HG03442 (cell line): ENCODE measurements at regions not wholly inside any gene's neighbourhood (a gene's known extent, or its start where the extent isn't known, plus 50 kb on each side); places are given as distances from the start of the nearest gene placed in this dataset.
"Not testable (repeated sequence)": the region's sequence is repeated elsewhere in the genome, so short reads cannot be mapped to it uniquely, and the experiment has no call there.

Experiments used
- ATAC-seq: cut with Tn5 transposase; IDR thresholded peaks from one replicate; pipeline ENCODE4 v1.9.1; 2021; ENCODE audit warnings: mild to moderate bottlenecking, moderate library complexity; ENCODE audit not compliant: unreplicated experiment

DNA sequence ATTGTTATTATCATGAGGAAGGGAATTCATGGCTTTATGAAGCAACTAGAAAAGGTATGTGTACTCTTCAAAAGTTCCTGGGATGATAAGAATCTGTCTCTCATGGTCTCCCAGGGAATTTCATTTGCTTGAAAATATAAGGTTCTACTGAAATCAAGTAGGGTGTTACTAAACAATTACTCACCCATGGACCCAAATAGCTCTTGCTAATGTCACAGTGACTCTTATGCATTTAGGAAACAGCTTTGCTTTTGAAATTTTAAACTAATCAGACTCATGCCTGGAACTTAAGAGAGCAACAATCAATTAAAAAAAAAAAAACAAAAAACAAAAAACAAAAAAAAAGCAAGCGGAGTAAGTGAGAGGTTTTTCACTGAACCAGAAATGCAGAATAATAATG lies 1546.3 kb upstream of the TENM4 start:
- no peak for ATAC-seq

DNA sequence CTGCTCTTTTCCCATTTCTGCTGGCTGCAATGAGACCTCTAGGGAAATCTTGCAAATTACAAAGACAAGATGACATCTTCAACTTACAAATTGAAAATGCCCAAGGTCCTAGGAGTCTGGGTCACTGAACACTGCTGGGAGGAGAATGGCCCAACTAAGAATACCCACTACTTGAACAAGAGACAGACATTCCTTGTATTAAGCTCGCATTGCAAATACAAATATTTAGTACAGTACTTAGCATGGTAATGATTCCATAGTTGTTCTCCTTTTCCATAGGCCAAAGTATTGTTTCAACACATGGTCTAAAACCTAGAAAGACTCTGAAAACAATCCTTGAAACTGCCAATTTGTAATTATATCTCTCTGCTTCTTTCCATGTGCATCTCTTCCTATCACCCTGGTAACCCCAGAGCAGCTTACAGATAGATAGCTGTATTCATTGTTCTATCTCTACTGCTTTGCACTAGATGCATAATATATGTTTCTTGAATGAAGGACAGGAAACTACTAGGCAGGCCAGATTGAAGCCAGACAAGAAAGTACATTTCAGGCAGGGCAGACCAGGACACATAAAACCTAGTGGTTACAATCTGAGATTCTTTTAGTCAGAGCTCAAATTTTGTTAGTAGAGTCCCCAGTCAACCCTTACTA lies 1545.7 kb upstream of the TENM4 start:
- no peak for ATAC-seq

- no peak for ATAC-seq
Measured at GRCh38 chr11:80980227-80980626, 1539.4 kb upstream of the TENM4 start.

GRCh38 chr11:80973786-80974185 lies 1533.0 kb upstream of the TENM4 start:
- no peak for ATAC-seq

GRCh38 chr11:80970037-80970436 lies 1529.2 kb upstream of the TENM4 start:
- no peak for ATAC-seq

GRCh38 chr11:80967649-80968048 lies 1526.8 kb upstream of the TENM4 start:
- ATAC-seq = no peak

GRCh38 chr11:80960381-80961029 lies 1519.7 kb upstream of the TENM4 start:
- ATAC-seq = no peak

DNA sequence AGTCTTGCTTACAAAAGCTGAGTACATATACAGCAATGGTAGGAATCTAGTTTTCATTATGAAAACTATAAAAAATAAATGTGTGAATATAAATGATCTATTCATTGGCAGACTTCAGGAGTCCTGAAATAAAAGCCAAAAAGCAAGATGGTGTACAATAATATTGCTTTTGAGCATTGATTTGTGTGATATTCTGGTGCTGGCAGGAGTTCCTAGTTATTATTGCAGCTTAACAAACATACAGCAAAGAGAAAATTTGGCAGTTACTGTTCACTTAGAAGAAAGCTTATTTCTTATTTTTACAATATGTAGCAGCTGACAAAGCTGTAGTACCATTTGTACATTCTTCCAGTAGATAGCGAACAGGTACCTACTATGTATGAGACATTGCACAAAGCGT lies 1518.9 kb upstream of the TENM4 start:
- ATAC-seq = no peak

DNA sequence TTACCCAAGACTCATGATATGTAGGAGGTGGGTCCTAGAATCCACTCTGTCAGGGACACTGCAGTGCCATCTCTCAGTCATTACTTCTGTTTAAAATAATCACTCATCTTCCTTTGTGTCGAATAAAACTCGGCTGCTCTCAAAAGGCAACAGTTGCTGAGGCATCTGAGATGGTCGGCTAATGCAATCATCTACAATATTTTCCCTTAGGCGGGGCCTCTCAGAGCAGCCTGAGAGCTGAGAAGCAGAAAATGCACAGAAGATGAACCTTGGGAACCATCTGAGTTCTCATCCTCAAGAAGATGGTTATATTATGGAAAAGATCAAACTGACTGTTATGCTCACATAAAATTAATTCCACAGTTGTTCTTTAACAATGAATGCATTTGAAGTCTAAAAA lies 1518.2 kb upstream of the TENM4 start:
- ATAC-seq = no peak

- ATAC-seq = no peak
Measured at GRCh38 chr11:80958361-80958760, 1517.5 kb upstream of the TENM4 start.

- no peak for ATAC-seq
Measured at GRCh38 chr11:80955588-80955987, 1514.8 kb upstream of the TENM4 start.

DNA sequence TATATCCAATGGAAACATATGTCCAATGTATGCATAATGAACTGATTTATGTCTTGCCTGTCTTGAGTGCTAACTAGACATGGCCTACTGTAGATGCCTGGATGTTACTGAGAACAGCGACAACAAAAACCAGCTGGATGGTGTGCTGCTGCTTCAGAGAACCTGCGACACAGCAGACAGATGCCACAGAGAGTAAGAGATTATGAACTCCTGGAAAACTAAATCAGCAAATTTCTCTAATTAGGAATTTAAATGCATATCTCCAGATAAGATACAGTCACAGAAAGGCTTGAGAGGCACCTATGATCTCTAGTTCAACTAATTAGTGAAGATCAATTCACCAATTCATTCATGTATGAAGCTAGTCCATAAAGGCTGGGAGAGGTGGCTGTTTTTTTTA lies 1508.0 kb upstream of the TENM4 start:
- ATAC-seq = no peak

DNA sequence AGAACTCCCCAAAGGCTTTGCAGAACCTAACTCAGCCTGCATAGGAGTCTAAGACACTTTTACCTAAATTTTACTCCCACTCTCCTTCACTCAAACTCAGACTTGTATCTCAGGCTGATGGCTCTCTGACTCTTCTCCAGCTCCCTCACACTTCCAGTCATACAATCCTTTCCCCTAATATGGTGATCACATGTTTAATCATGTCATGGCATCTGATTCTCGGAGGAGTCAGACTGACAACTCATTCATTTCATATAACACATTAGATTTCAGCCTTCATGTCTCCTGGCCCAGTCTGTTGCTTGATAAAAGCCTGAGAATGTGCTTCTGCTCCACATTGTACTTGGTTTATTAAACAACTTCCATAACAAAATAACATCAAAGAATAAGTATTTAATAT lies 1503.9 kb upstream of the TENM4 start:
- ATAC-seq = no peak

GRCh38 chr11:80943226-80943625 lies 1502.4 kb upstream of the TENM4 start:
- no peak for ATAC-seq

GRCh38 chr11:80937842-80938241 lies 1497.0 kb upstream of the TENM4 start:
- ATAC-seq = no peak

DNA sequence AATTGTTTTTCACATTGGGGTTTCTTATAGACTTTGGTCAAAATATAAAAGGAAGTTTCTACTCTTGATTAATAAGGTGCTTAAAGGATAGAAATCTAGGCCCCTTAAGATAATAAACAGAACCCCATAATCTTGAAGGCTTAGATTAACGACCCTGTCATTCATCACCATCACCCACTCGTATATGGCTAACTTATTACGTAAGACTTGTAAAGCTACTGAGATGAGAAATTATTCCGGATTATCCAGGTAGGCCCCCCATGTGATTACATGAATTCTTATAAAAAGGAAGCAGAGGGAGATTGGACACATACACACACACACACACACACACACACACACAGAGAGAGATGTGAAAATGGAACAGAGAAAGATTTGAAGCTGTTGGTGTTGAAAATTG lies 1489.2 kb upstream of the TENM4 start:
- ATAC-seq = no peak

DNA sequence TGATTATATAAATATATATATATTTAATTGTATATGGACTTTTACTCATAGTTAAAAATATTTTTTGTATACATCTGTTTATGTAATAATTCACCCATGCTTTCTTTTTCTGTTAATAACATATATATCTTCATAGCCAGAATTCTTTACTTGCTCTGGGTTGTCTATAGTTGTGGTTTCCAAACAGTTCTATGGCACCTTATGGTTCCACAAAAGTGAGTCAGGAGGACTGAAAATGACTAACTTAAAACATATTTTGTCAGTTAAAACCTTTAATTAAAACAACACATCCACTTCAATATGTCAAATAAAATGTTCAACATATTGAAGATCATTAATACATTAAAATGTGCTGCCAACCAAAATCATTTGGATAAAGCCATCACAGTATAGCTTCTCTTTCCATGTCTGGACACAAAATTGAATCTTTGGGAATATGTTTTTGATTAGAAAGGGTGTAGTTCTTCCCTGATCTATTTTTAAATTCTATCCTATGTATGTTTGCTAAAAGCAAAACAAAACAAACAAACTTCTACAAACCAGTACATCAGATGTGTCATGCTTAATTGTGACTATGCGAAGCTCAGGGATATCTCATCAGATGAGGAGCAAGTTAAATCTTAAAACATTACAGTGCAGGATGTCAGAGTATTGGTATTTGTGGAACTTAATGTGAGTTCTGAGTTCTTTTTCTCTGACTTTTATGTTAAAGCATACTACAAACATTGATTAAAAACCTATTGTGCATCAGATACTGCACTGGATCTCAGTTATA lies 1488.4 kb upstream of the TENM4 start:
- no peak for ATAC-seq

- no peak for ATAC-seq
Measured at GRCh38 chr11:80925321-80925720, 1484.5 kb upstream of the TENM4 start.

DNA sequence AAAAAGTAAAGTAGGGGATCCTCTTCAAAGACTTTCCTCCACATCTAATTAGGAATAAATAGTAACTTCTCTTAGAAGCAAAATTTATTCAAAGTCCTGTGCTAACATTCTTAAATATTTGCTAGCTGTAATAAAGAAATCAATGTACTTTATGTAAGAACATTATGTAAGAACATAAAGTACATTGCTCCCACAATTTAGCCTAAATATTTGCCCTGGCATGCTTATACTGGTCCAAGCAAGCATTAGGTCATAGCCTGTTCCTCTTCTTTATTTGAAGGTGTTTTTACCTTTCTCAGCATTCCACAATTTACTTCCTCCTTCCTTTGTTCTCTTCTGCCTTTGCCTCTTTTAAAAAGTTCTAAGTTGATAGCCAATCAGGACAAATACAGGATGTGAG lies 1480.5 kb upstream of the TENM4 start:
- not testable (repeated sequence) for ATAC-seq

DNA sequence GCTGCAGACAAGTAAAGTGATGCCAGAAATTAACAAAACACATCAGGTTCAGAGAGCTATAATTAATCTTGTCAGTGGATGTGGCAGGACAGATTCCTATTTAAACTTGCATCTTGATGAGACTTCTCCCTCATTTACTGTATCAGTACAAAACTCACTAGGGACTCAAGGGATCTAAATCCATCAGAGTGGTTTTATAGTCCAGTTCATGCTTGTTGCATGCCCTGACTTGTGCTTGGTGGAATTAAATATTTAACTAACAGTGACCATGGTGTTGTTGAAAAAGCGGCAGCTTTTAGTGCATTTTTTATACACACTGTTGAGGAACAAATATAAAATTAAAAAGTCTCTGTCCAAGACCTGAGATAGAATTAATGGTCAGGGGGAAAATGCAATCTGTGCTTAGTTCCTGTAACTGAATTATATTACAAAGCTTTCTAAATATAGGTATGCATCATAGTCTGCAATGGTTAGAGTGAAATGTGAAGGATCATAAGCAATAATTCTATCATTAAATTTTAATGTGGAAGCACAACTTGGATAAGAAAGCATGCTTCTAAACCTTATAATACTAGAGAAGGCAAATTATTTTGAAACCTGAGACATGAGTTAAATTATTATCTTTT lies 1475.5 kb upstream of the TENM4 start:
- no peak for ATAC-seq

DNA sequence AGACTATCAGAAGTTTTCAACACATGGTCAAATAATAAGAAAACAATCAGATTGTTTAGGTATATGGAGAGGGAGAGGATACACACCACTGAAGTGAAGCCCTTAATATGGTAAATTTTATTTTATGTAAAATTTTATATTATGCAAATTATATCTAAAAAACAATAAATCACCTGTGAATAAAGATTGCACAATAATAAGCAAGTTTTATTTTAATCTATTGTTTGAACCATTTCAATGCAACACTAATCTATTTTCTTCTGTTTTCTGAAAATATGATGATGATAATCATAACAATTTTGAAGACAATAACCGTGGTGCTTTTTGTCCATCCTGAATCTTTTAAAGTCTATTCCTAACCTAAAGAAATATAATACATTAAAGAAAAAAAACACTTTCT lies 1473.5 kb upstream of the TENM4 start:
- no peak for ATAC-seq

DNA sequence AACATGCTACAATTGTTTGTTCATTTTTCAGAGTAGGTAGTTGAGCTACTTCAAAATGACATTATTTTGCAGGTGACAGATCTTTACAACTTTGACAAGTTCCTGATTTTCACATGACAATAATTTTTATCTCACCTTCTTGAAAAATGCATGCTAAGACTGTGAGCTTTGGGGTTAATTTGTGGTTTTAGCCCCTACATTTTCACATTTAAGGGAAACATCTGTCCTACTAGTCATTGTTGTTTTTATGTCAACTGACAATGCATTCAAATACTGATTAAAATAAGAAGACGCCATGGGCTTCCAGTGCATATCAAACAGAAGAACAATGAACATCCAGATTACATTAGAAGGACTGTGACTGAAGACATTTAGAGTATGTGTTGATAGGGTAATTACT lies 1470.8 kb upstream of the TENM4 start:
- ATAC-seq = no peak
